ENCODE measurements at regions not wholly inside any gene's neighbourhood (a gene's known extent, or its start where the extent isn't known, plus 50 kb on each side); places are given as distances from the start of the nearest gene placed in this dataset.
A peak's percentile ranks its signal among the peaks of the same experiment; 100 is the strongest.

- no peak overlapping the region for H3K4me3 ChIP-seq (ENCODE audit: low read depth, low read length)
- no peak for DNase-seq (ENCODE audit: low read depth)
- no peak for TF ChIP-seq CTCF (IDR thresholded peaks at IDR 0.05; ENCODE audit: low read depth, low read length, missing control alignments)
- in situ Hi-C loops (cut with HindIII; ENCODE audit: low sequenced_read_pairs): no loop called here
Observed at GRCh38 chr4:122203407-122203806, 51.3 kb downstream of the BLTP1 start.

- no peak for TF ChIP-seq CTCF (IDR thresholded peaks at IDR 0.05; ENCODE audit: low read depth, low read length, missing control alignments)
- no peak overlapping the region for H3K4me3 ChIP-seq (ENCODE audit: low read depth, low read length)
- no peak for DNase-seq (ENCODE audit: low read depth)
- in situ Hi-C loops (cut with HindIII; ENCODE audit: low sequenced_read_pairs): no loop called here
Observed at GRCh38 chr4:122205687-122206086, 53.6 kb downstream of the BLTP1 start.

GRCh38 chr4:122212880-122213279 lies 60.7 kb downstream of the BLTP1 start:
- no peak for TF ChIP-seq CTCF (IDR thresholded peaks at IDR 0.05; ENCODE audit: low read depth, low read length, missing control alignments)
- in situ Hi-C loops (cut with HindIII; ENCODE audit: low sequenced_read_pairs): no loop called here
- H3K4me3 ChIP-seq (ENCODE audit: low read depth, low read length): no peak overlapping the region
- DNase-seq (ENCODE audit: low read depth): no peak

GRCh38 chr4:122218762-122219161 lies 66.6 kb downstream of the BLTP1 start:
- in situ Hi-C loops (cut with HindIII; ENCODE audit: low sequenced_read_pairs): no loop called here
- DNase-seq (ENCODE audit: low read depth): no peak

GRCh38 chr4:122219356-122219755 lies 67.2 kb downstream of the BLTP1 start:
- no peak overlapping the region for H3K4me3 ChIP-seq (ENCODE audit: low read depth, low read length)
- in situ Hi-C loops (cut with HindIII; ENCODE audit: low sequenced_read_pairs): no loop called here
- DNase-seq (ENCODE audit: low read depth): no peak
- TF ChIP-seq CTCF (IDR thresholded peaks at IDR 0.05; ENCODE audit: low read depth, low read length, missing control alignments): no peak

More at GRCh38 chr4:122218762-122219161, 66.6 kb downstream of the BLTP1 start:
- peak; percentile 60 for TF ChIP-seq CTCF (IDR thresholded peaks at IDR 0.05; ENCODE audit: low read depth, low read length, missing control alignments)
- no peak overlapping the region for H3K4me3 ChIP-seq (ENCODE audit: low read depth, low read length)

- TF ChIP-seq CTCF (IDR thresholded peaks at IDR 0.05; ENCODE audit: low read depth, low read length, missing control alignments): no peak
- DNase-seq (ENCODE audit: low read depth): no peak
- H3K4me3 ChIP-seq (ENCODE audit: low read depth, low read length): no peak overlapping the region
- in situ Hi-C loops (cut with HindIII; ENCODE audit: low sequenced_read_pairs): no loop called here
Observed at GRCh38 chr4:122221322-122221721, 69.2 kb downstream of the BLTP1 start.

- peak; percentile 22 for TF ChIP-seq CTCF (IDR thresholded peaks at IDR 0.05; ENCODE audit: low read depth, low read length, missing control alignments)
- no peak overlapping the region for H3K4me3 ChIP-seq (ENCODE audit: low read depth, low read length)
- peak; percentile 11 for DNase-seq (ENCODE audit: low read depth)
- in situ Hi-C loops (cut with HindIII; ENCODE audit: low sequenced_read_pairs): no loop called here
Observed at GRCh38 chr4:122224348-122224747, 72.2 kb downstream of the BLTP1 start.
